Ovary (tissue), 7 donors: ENCODE measurements at regions not wholly inside any gene's neighbourhood (a gene's known extent, or its start where the extent isn't known, plus 50 kb on each side); places are given as distances from the start of the nearest gene placed in this dataset.

Source experiments
- DNase-seq, 5 donors: peaks; one replicate each; pipeline ENCODE4 v3.0.0-alpha.2; 2019 to 2020
- H3K27ac ChIP-seq, 2 donors: fragments of 200-600 bp; one replicate each; pipeline versions ENCODE4 v1.5.1 to v1.8.0; 2019 to 2022
- H3K27me3 ChIP-seq: fragments of 200-600 bp; one replicate; pipeline ENCODE4 v1.8.0; 2022
- H3K36me3 ChIP-seq: fragments of 200-600 bp; sonication (generic); one replicate; pipeline ENCODE4 v1.5.1; 2019
- H3K4me1 ChIP-seq: one replicate; pipeline ENCODE4 v1.8.1; 2013; ENCODE audit warnings: mild to moderate bottlenecking, moderate library complexity; ENCODE audit not compliant: insufficient read depth
- H3K4me3 ChIP-seq: fragments of 200-600 bp; sonication (generic); one replicate; pipeline ENCODE4 v1.5.1; 2017
- H3K9me3 ChIP-seq, 2 donors: fragments of 200-600 bp in 1 of 2; sonication (generic) in 1 of 2; one replicate each; pipeline versions ENCODE4 v1.5.1 to v1.8.1; 2013 to 2019; ENCODE audit warnings: mild to moderate bottlenecking in 1 of 2, moderate library complexity in 1 of 2
- CTCF ChIP-seq, 3 donors: fragments of 450-650 bp in 2 of 3; fragments of 200-600 bp in 1 of 3; IDR thresholded peaks; one replicate each; pipeline versions ENCODE4 v1.5.1 to v1.8.0; 2016 to 2022; ENCODE audit warnings: antibody characterized with exemption in 3 of 3, mild to moderate bottlenecking in 1 of 3
- EP300 ChIP-seq: sonication (generic); formaldehyde crosslinking; IDR thresholded peaks from one replicate; pipeline ENCODE4 v1.6.1; 2017; ENCODE audit warnings: antibody characterized with exemption
- POLR2A ChIP-seq: fragments of 450-650 bp; IDR thresholded peaks from one replicate; pipeline ENCODE4 v1.6.1; 2017; ENCODE audit warnings: antibody characterized with exemption, mild to moderate bottlenecking, moderate library complexity
- WGBS, 3 donors: extraction: QIAGEN DNeasy Blood & Tissue Kit in 1 of 3; methylation state at CpG; one replicate each; pipeline versions ENCODE4 v1.1.5 to v1.1.7; 2013 to 2017; 5-methylcytosine and 5-hydroxymethylcytosine counted together
- intact Hi-C, 4 donors: fragments of 100-400 bp; cut with DNase I; formaldehyde crosslinking; loops; one replicate each; pipeline versions ENCODE4 v1.11.0 to v1.15.1; 2022 to 2023
- donor health status: DM: no; HTN: no; CAD: no; lungs with moderate emphysema.
- donor health status: DM: no; HTN: no; CAD: no.
- donor health status: Bipolar disorder and iron deficiency.
- donor health status: DM: no; HTN: no; CAD: no.
- donor health status: DM: yes; HTN: yes; CAD: no.

DNA sequence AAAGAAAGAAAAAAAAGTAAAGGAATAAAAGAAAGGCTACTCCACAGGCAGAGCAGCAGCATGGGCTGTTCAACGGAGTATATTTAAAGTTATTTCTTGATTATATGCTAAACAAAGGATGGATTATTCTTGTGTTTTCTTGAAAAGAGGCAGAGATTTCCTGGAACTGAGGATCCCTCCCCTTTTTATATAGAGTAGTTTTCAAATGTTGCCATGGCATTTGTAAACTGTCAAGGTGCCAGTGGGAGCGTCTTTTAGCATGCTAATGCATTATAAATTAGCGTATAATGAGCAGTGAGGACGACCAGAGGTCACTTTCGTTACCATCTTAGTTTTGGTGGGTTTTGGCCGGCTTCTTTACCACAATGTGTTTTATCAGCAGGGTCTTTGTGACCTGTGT, 383.0 kb downstream of the PCNX1 start:
- Histone ChIP-seq H3K36me3 (no peaks in the 10 kb centered on the region), H3K9me3 (no peaks in the 10 kb centered on the region), H3K27me3 (no peaks in the 10 kb centered on the region), H3K4me1 (no peaks in the 10 kb centered on the region), H3K4me3 (no peak overlapping the region), H3K27ac (no peak overlapping the region)
- WGBS, 3 donors, result 58 to 71% (median 68%) methylated on average over 6 of the region's 6 CpGs
- TF ChIP-seq CTCF (IDR thresholded peaks at IDR 0.05) (no peak), POLR2A (no peak), EP300 (no peak)
- DNase-seq, result no peak
- intact Hi-C loops, result no loop called here

DNA sequence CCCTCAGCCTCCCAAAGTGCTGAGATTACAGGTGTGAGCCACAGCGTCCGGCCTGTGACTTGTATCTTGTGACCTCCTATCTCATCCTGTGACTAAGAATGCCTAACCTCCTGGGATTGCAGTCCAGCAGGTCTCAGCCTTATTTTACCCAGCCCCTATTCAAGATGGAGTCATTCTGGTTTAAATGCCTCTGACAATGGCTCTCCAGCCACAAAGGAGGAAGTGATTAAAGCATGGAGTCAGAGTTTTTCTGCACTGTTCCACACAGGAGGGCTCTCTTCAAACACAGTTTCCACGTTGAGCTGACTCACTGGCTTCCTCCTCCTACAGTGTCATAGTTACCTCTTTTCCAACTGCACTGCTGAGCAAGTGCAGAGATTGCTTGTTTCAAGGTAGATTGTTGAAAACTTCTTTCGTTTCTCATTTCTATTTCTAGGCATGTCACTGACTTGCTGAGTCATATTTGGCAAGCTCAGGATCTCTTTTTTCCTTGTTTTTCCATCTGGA, 383.8 kb downstream of the PCNX1 start:
- no peak overlapping the region for H3K4me3 ChIP-seq

DNA sequence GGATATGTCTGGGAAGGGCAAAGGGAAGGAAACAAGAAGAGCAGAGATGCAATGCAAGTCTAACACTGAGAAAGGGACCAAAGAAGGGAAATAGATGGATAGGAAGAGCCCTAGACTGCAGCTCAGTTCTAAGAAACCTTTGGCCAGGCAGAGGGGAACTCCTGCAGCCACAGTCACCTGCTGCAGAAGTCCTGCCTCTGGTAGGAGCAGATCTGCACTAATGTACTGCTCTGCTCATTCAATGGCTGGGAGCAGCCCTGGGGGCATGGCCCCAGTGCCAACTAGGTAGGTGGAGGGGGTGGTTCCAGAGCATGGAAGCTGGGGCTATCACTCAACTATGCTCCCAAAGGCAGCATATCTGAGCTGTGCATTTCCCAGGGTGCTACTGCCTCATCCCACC, 388.9 kb downstream of the PCNX1 start:
- no peak for TF ChIP-seq POLR2A
- TF ChIP-seq CTCF (IDR thresholded peaks at IDR 0.05), result no peak
- no peak for TF ChIP-seq EP300
- no peaks in the 10 kb centered on the region for H3K36me3 ChIP-seq
- intact Hi-C loops, result no loop called here
- H3K4me1 ChIP-seq, result no peaks in the 10 kb centered on the region
- H3K27ac ChIP-seq, result no peak overlapping the region
- no peaks in the 10 kb centered on the region for H3K9me3 ChIP-seq
- no peak overlapping the region for H3K4me3 ChIP-seq
- no peak for DNase-seq
- no peaks in the 10 kb centered on the region for H3K27me3 ChIP-seq

More for the DNA sequence above, 383.8 kb downstream of the PCNX1 start:
- WGBS, 3 donors, result 40 to 50% (median 44%) methylated on average over 4 of the region's 4 CpGs
- no peaks in the 10 kb centered on the region for H3K36me3 ChIP-seq
- intact Hi-C loops, result no loop called here
- H3K27ac ChIP-seq, result no peak overlapping the region
- no peak for TF ChIP-seq POLR2A
- no peak for TF ChIP-seq CTCF (IDR thresholded peaks at IDR 0.05)
- no peak for TF ChIP-seq EP300
- H3K4me1 ChIP-seq, result no peaks in the 10 kb centered on the region
- H3K27me3 ChIP-seq, result no peaks in the 10 kb centered on the region
- no peak for DNase-seq
- no peaks in the 10 kb centered on the region for H3K9me3 ChIP-seq

DNA sequence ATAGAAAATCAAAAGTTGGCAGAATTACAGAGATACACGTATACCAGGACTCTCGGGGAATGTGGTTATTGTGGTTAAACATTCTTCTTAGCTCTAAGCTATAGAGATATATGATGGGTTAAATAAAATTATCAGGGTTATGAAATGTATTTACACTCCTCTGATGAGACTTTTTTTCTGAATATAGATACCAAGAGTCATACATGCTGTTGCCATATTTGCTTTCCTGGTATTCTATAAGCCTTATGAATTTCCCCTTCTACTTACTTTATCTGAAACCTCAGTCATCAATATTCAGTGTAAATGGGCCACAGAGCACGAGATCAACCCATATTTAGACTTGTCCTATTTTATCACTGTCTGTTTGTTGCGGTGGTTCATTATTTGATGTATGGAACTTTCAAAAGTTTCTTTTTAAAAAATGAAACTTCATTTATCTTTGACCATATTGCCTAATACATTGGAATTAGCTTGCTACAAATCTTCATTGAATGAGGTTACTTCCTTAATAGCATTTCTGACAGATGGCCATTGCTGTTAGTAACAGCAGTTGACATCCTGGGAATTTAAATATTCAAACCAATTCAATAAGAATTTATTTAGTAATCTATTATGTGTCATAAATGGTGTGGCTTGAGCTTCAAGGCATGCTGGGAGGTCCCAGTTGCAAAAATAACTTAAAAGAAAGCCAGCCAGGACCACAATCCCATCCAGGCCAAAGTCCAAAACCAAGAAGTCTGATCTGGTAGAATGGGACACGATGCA, 393.5 kb downstream of the PCNX1 start:
- no peak for DNase-seq
- Histone ChIP-seq H3K4me1 (no peaks in the 10 kb centered on the region), H3K36me3 (no peaks in the 10 kb centered on the region), H3K4me3 (no peak overlapping the region), H3K27me3 (no peaks in the 10 kb centered on the region), H3K27ac (no peak overlapping the region), H3K9me3 (no peaks in the 10 kb centered on the region)
- TF ChIP-seq CTCF (IDR thresholded peaks at IDR 0.05), result no peak
- TF ChIP-seq EP300, result no peak
- TF ChIP-seq POLR2A, result no peak
- 68 to 75% (median 74%) methylated on average over 5 of the region's 5 CpGs for WGBS, 3 donors
- intact Hi-C loops, result no loop called here
